B cell (primary cell): ENCODE measurements at regions not wholly inside any gene's neighbourhood (a gene's known extent, or its start where the extent isn't known, plus 50 kb on each side); places are given as distances from the start of the nearest gene placed in this dataset.

Experiments
- ATAC-seq: fragments of 200-7000 bp; cut with Tn5 transposase; one replicate; pipeline ENCODE4 v1.10.0; 2021; ENCODE audit warnings: low read depth, mild to moderate bottlenecking, moderate number of reproducible peaks, moderate library complexity
- CTCF ChIA-PET: fragments of 350-600 bp; sonication (Branson Sonifier 250); formaldehyde crosslinking; loops from one replicate; lab custom pipeline; 2021; ENCODE audit warnings: antibody characterized with exemption, inconsistent platforms; lab: Charles Lee
- POLR2A ChIA-PET: fragments of 350-600 bp; sonication (Branson Sonifier 250); formaldehyde crosslinking; loops from one replicate; lab custom pipeline; 2021; ENCODE audit warnings: antibody characterized with exemption; lab: Charles Lee
- DNase-seq: peaks from one replicate; pipeline ENCODE4 v3.0.0; 2013
- H2AFZ ChIP-seq: 2 replicates; pipeline ENCODE4 v1.6.1; 2012; ENCODE audit warnings: mild to moderate bottlenecking, low read depth, low read length; ENCODE audit not compliant: insufficient read depth, poor library complexity, severe bottlenecking
- H3K27ac ChIP-seq, 2 donors: 1 replicate in 1 of 2; 2 replicates in 1 of 2; pipeline ENCODE4 v1.5.1; 2012 to 2013; ENCODE audit warnings: low read length in 2 of 2, mild to moderate bottlenecking in 2 of 2, moderate library complexity in 1 of 2
- H3K27me3 ChIP-seq, 4 experiments: fragments of 200-600 bp in 1 of 4; sonication (generic) in 1 of 4; replicated peaks in 1 of 4; 1 replicate in 2 of 4; 2 replicates in 2 of 4; pipeline versions ENCODE4 v1.6.1 to v1.7.0; 2013 to 2016; ENCODE audit warnings: low read length in 3 of 4, mild to moderate bottlenecking in 2 of 4, mixed read lengths in 1 of 4, moderate library complexity in 1 of 4; ENCODE audit not compliant: insufficient read depth in 4 of 4, control insufficient read depth in 3 of 4; ENCODE audit errors: control extremely low read depth in 1 of 4
- H3K36me3 ChIP-seq, 2 experiments: replicated peaks in 1 of 2; 1 replicate in 1 of 2; 2 replicates in 1 of 2; pipeline versions ENCODE4 v1.6.1 to v1.7.1; 2013; ENCODE audit warnings: low read length in 1 of 2; ENCODE audit not compliant: insufficient read depth in 2 of 2, control insufficient read depth in 1 of 2; ENCODE audit errors: control extremely low read depth in 1 of 2, extremely low read depth in 1 of 2
- H3K4me1 ChIP-seq, 2 donors: fragments of 200-600 bp in 1 of 2; sonication (generic) in 1 of 2; 1 replicate in 1 of 2; 2 replicates in 1 of 2; pipeline versions ENCODE4 v1.5.1 to v1.6.1; 2013 to 2017; ENCODE audit warnings: low read length in 2 of 2; ENCODE audit not compliant: control insufficient read depth in 2 of 2, insufficient read depth in 2 of 2
- H3K4me2 ChIP-seq: replicated peaks from 2 replicates; pipeline ENCODE3; 2012; ENCODE audit warnings: mild to moderate bottlenecking, low read depth, low read length; ENCODE audit not compliant: poor library complexity, severe bottlenecking
- H3K4me3 ChIP-seq, 5 experiments: fragments of 200-600 bp in 1 of 5; sonication (generic) in 1 of 5; 1 replicate in 3 of 5; 2 replicates in 2 of 5; pipeline versions ENCODE4 v1.5.1 to v1.7.0; 2011 to 2016; ENCODE audit warnings: low read length in 4 of 5, mild to moderate bottlenecking in 4 of 5, low read depth in 2 of 5, control low read depth in 1 of 5, moderate library complexity in 1 of 5; ENCODE audit not compliant: insufficient read depth in 1 of 5; ENCODE audit errors: control extremely low read depth in 1 of 5, extremely low read depth in 1 of 5
- H3K79me2 ChIP-seq: fragments of 200-600 bp; sonication (generic); one replicate; pipeline ENCODE4 v1.6.0; 2016; ENCODE audit warnings: low read length; ENCODE audit not compliant: control insufficient read depth, insufficient read depth
- H3K9ac ChIP-seq: fragments of 200-600 bp; sonication (generic); 2 replicates; pipeline ENCODE4 v1.6.1; 2017; ENCODE audit warnings: mild to moderate bottlenecking, low read length, moderate library complexity
- H3K9me3 ChIP-seq, 3 donors: one replicate each; pipeline versions ENCODE4 v1.6.1 to v1.7.1; 2013; ENCODE audit warnings: low read length in 2 of 3; ENCODE audit not compliant: control insufficient read depth in 2 of 3, insufficient read depth in 1 of 3; ENCODE audit errors: control extremely low read depth in 1 of 3
- H4K20me1 ChIP-seq: 2 replicates; pipeline ENCODE4 v1.6.0; 2012; ENCODE audit warnings: mild to moderate bottlenecking, low read length; ENCODE audit not compliant: insufficient read depth, control insufficient read depth, poor library complexity, severe bottlenecking
- H3K27ac Mint-ChIP-seq: one replicate; pipeline ENCODE4 v1.8.0; 2021; ENCODE audit warnings: mixed read lengths
- H3K27me3 Mint-ChIP-seq: one replicate; pipeline ENCODE4 v1.8.0; 2021; ENCODE audit warnings: mixed read lengths
- H3K4me1 Mint-ChIP-seq: one replicate; pipeline ENCODE4 v1.8.0; 2021; ENCODE audit warnings: mixed read lengths
- H3K4me3 Mint-ChIP-seq: one replicate; pipeline ENCODE4 v1.8.0; 2021; ENCODE audit warnings: mixed read lengths
- H3K9me3 Mint-ChIP-seq: one replicate; pipeline ENCODE4 v1.8.0; 2022; ENCODE audit warnings: mixed read lengths; ENCODE audit not compliant: insufficient read depth
- CTCF ChIP-seq: fragments of 200-600 bp; IDR thresholded peaks from one replicate; pipeline ENCODE4 v1.8.0; 2022; ENCODE audit warnings: antibody characterized with exemption, mild to moderate bottlenecking
- EZH2 ChIP-seq: IDR thresholded peaks from 2 replicates; pipeline ENCODE4 v1.6.1; 2012; ENCODE audit warnings: borderline replicate concordance, low read depth, mild to moderate bottlenecking, moderate library complexity, low read length; ENCODE audit not compliant: insufficient read depth, poor library complexity, severe bottlenecking
- WGBS: methylation state at CpG from one replicate; pipeline ENCODE4 v1.1.5; 2013; ENCODE audit warnings: missing lambda C conversion rate; ENCODE audit not compliant: insufficient coverage; 5-methylcytosine and 5-hydroxymethylcytosine counted together
- intact Hi-C: fragments of 100-400 bp; cut with micrococcal nuclease; formaldehyde crosslinking; loops from one replicate; pipeline ENCODE4 v1.10.0; 2022

- ChIA-PET POLR2A (no interaction called here), CTCF (no interaction called here)
- no peak for ATAC-seq
Observed at GRCh38 chr12:67034110-67034879, 234.9 kb upstream of the CAND1 start.

More at GRCh38 chr12:67034110-67034879, 234.9 kb upstream of the CAND1 start:
- 55% methylated on average over 3 of the region's 7 CpGs for WGBS
- no peak overlapping the region for H3K4me3 Mint-ChIP-seq
- Histone ChIP-seq H3K4me1 (no peaks in the 10 kb centered on the region), H4K20me1 (no peaks in the 10 kb centered on the region), H3K4me2 (no peak overlapping the region), H3K4me3 (no peak overlapping the region), H3K27me3 (no peaks in the 10 kb centered on the region), H3K9ac (no peak overlapping the region), H3K79me2 (no peaks in the 10 kb centered on the region), H3K27ac (no peak overlapping the region), H2AFZ (no peak overlapping the region), H3K9me3 (no peaks in the 10 kb centered on the region), H3K36me3 (no peaks in the 10 kb centered on the region)
- intact Hi-C loops, result no loop called here
- H3K27ac Mint-ChIP-seq, result no peak overlapping the region
- H3K27me3 Mint-ChIP-seq, result peaks cover 9% of the 10 kb centered on the region
- no peaks in the 10 kb centered on the region for H3K9me3 Mint-ChIP-seq
- no peak for DNase-seq
- H3K4me1 Mint-ChIP-seq, result no peaks in the 10 kb centered on the region
- TF ChIP-seq EZH2, result no peak
- no peak for TF ChIP-seq CTCF
